HEK293 (cell line): ENCODE measurements at regions not wholly inside any gene's neighbourhood (a gene's known extent, or its start where the extent isn't known, plus 50 kb on each side); places are given as distances from the start of the nearest gene placed in this dataset.

Experiments used
- HOXC10 ChIP-seq: sonication (generic); formaldehyde crosslinking; IDR thresholded peaks from 2 replicates; pipeline ENCODE4 v1.8.1; 2023; ENCODE audit warnings: mild to moderate bottlenecking, missing genetic modification reagents
- ZNF311 ChIP-seq: fragments of 450-650 bp; formaldehyde crosslinking; IDR thresholded peaks from 2 replicates; pipeline ENCODE4 v1.5.1; 2017; ENCODE audit warnings: missing biosample characterization, missing genetic modification characterization, borderline replicate concordance

DNA sequence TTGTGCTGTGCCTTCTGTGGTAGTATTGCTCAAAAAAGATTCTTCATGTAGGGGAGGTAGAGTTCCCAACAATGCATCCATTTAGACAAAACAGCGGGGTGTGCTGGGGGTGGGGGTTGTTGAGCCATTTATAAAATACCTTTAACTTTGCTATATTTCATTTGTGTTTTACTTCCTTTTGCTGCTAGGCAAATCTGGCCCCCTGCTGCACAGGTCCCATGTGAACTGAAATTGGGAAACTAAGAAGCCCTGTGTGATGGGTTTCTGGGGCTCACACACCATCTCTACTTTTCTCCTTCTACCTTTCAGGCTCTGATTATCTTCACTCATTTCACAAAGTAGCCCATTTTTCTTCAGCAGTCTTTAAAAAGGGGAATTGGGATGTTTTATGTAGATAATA, 52.7 kb upstream of the ITGA4 start:
- no peak for TF ChIP-seq HOXC10 (CRISPR knock-in tag)
- no peak for TF ChIP-seq ZNF311
